H1 (cell line): ENCODE measurements at regions not wholly inside any gene's neighbourhood (a gene's known extent, or its start where the extent isn't known, plus 50 kb on each side); places are given as distances from the start of the nearest gene placed in this dataset.

Source experiments
- CTCF ChIA-PET: fragments of 300-600 bp; sonication (Branson Sonifier 250); formaldehyde crosslinking; loops from one replicate; lab custom pipeline; 2021; ENCODE audit not compliant: partially characterized antibody; lab: Charles Lee
- POLR2A ChIA-PET: fragments of 300-600 bp; sonication (Branson Sonifier 250); formaldehyde crosslinking; loops from one replicate; lab custom pipeline; 2021; ENCODE audit warnings: inconsistent platforms; ENCODE audit not compliant: partially characterized antibody; lab: Charles Lee
- DNase-seq, 2 experiments: peaks; one replicate each; pipeline versions ENCODE4 v3.0.0 to v3.0.0-alpha.2; 2010 to 2022; ENCODE audit warnings: low spot score in 2 of 2, low read depth in 1 of 2, mixed read lengths in 1 of 2
- FAIRE-seq: peaks from 2 replicates; lab custom pipeline; 2011; peaks lifted over from hg19 to GRCh38; lab: Jason Lieb, UNC
- H2AFZ ChIP-seq: 2 replicates; pipeline ENCODE4 v1.8.1; 2012; ENCODE audit warnings: low read length, inconsistent platforms
- H2AK5ac ChIP-seq: 2 replicates; pipeline ENCODE4 v1.6.1; 2013; ENCODE audit warnings: low read depth, low read length
- H2BK120ac ChIP-seq: replicated peaks from 2 replicates; pipeline ENCODE3; 2013; ENCODE audit warnings: low read depth, low read length, inconsistent platforms
- H2BK12ac ChIP-seq: 2 replicates; pipeline ENCODE4 v1.6.1; 2013; ENCODE audit warnings: low read depth, low read length
- H2BK15ac ChIP-seq: 2 replicates; pipeline ENCODE4 v1.6.1; 2013; ENCODE audit warnings: low read length
- H2BK20ac ChIP-seq: 2 replicates; pipeline ENCODE4 v1.6.1; 2013; ENCODE audit warnings: low read length
- H2BK5ac ChIP-seq: 2 replicates; pipeline ENCODE4 v1.6.1; 2013; ENCODE audit warnings: low read depth, low read length
- H3K14ac ChIP-seq: 2 replicates; pipeline ENCODE4 v1.6.1; 2013; ENCODE audit warnings: inconsistent platforms; ENCODE audit not compliant: insufficient read length
- H3K18ac ChIP-seq: 2 replicates; pipeline ENCODE4 v1.6.1; 2013; ENCODE audit warnings: low read length; ENCODE audit errors: extremely low read depth
- H3K23ac ChIP-seq: 2 replicates; pipeline ENCODE4 v1.6.1; 2013; ENCODE audit warnings: inconsistent platforms; ENCODE audit not compliant: insufficient read length
- H3K23me2 ChIP-seq: 2 replicates; pipeline ENCODE4 v1.6.1; 2013; ENCODE audit warnings: low read depth, low read length
- H3K27ac ChIP-seq: 2 replicates; pipeline ENCODE4 v1.6.1; 2011; ENCODE audit warnings: low read depth, low read length, inconsistent platforms
- H3K27me3 ChIP-seq, 4 experiments: replicated peaks in 1 of 4; 1 replicate in 1 of 4; 2 replicates in 3 of 4; pipeline versions ENCODE4 v1.6.1 to v1.8.1; 2011 to 2013; ENCODE audit warnings: low read length in 3 of 4, mild to moderate bottlenecking in 3 of 4, inconsistent platforms in 2 of 4, mixed read lengths in 2 of 4, moderate library complexity in 1 of 4; ENCODE audit not compliant: control insufficient read depth in 3 of 4, insufficient read depth in 3 of 4; ENCODE audit errors: extremely low read depth in 1 of 4
- H3K36me3 ChIP-seq, 4 experiments: 2 replicates each; pipeline versions ENCODE4 v1.6.1 to v1.8.1; 2011 to 2013; ENCODE audit warnings: mild to moderate bottlenecking in 4 of 4, low read length in 3 of 4, moderate library complexity in 2 of 4, control low read depth in 1 of 4, inconsistent platforms in 1 of 4; ENCODE audit not compliant: insufficient read depth in 4 of 4, control insufficient read depth in 2 of 4
- H3K4ac ChIP-seq: replicated peaks from 2 replicates; pipeline ENCODE3; 2013; ENCODE audit warnings: low read length, low read depth, mixed read lengths, inconsistent platforms; ENCODE audit not compliant: insufficient read length
- H3K4me1 ChIP-seq, 4 experiments: replicated peaks in 1 of 4; 1 replicate in 1 of 4; 2 replicates in 3 of 4; pipeline versions ENCODE4 v1.6.1 to v1.8.1; 2011 to 2013; ENCODE audit warnings: low read length in 3 of 4, inconsistent platforms in 2 of 4, mixed read lengths in 1 of 4; ENCODE audit not compliant: insufficient read depth in 4 of 4, control insufficient read depth in 3 of 4
- H3K4me2 ChIP-seq, 2 experiments: 2 replicates each; pipeline versions ENCODE4 v1.6.1 to v1.8.1; 2011 to 2013; ENCODE audit warnings: low read depth in 2 of 2, low read length in 2 of 2, control low read depth in 1 of 2, inconsistent platforms in 1 of 2, mild to moderate bottlenecking in 1 of 2; ENCODE audit not compliant: insufficient read depth in 1 of 2
- H3K4me3 ChIP-seq, 4 experiments: fragments of 200-600, 300-600 bp in 1 of 4; sonication (generic), shearing (Covaris generic), sonication (Bioruptor Twin) in 1 of 4; 2 replicates each; pipeline versions ENCODE4 v1.5.1 to v1.8.1; 2011 to 2016; ENCODE audit warnings: low read length in 4 of 4, low read depth in 3 of 4, control low read depth in 2 of 4, inconsistent platforms in 2 of 4, mild to moderate bottlenecking in 2 of 4, mixed read lengths in 1 of 4, moderate library complexity in 1 of 4; ENCODE audit not compliant: insufficient read depth in 2 of 4; ENCODE audit errors: extremely low read depth in 1 of 4
- H3K56ac ChIP-seq: replicated peaks from 2 replicates; pipeline ENCODE3; 2013; ENCODE audit warnings: low read depth, mild to moderate bottlenecking, mixed read lengths, low read length, inconsistent platforms; ENCODE audit not compliant: insufficient read length
- H3K79me1 ChIP-seq: 2 replicates; pipeline ENCODE4 v1.6.1; 2013; ENCODE audit warnings: low read depth, low read length, control low read depth
- H3K79me2 ChIP-seq, 2 experiments: 2 replicates each; pipeline versions ENCODE4 v1.6.1 to v1.8.1; 2012 to 2013; ENCODE audit warnings: low read length in 2 of 2, mild to moderate bottlenecking in 2 of 2, inconsistent platforms in 1 of 2; ENCODE audit not compliant: insufficient read depth in 2 of 2, control insufficient read depth in 1 of 2
- H3K9ac ChIP-seq, 4 experiments: replicated peaks in 1 of 4; 1 replicate in 1 of 4; 2 replicates in 3 of 4; pipeline versions ENCODE4 v1.6.1 to v1.8.1; 2011 to 2013; ENCODE audit warnings: low read depth in 3 of 4, low read length in 3 of 4, control low read depth in 2 of 4, mild to moderate bottlenecking in 2 of 4, moderate library complexity in 2 of 4, inconsistent platforms in 1 of 4; ENCODE audit errors: extremely low read depth in 1 of 4
- H3K9me3 ChIP-seq, 2 experiments: 2 replicates each; pipeline versions ENCODE4 v1.6.1 to v1.8.1; 2012 to 2013; ENCODE audit warnings: mild to moderate bottlenecking in 2 of 2, moderate library complexity in 2 of 2, control low read depth in 1 of 2, inconsistent platforms in 1 of 2, low read depth in 1 of 2, low read length in 1 of 2, mixed read lengths in 1 of 2; ENCODE audit not compliant: insufficient read depth in 2 of 2
- H4K20me1 ChIP-seq, 2 experiments: replicated peaks in 1 of 2; 2 replicates each; pipeline versions ENCODE3 to v1.8.1; 2011 to 2013; ENCODE audit warnings: inconsistent platforms in 2 of 2, low read length in 2 of 2, mild to moderate bottlenecking in 1 of 2; ENCODE audit not compliant: insufficient read depth in 2 of 2, control insufficient read depth in 1 of 2
- H4K5ac ChIP-seq: 2 replicates; pipeline ENCODE4 v1.6.1; 2013; ENCODE audit warnings: low read length, low read depth, mixed read lengths, inconsistent platforms; ENCODE audit not compliant: insufficient read length
- H4K8ac ChIP-seq: 2 replicates; pipeline ENCODE4 v1.8.0; 2013; ENCODE audit warnings: mild to moderate bottlenecking, moderate library complexity, low read length, inconsistent platforms; ENCODE audit not compliant: insufficient read depth; ENCODE audit errors: extremely low read depth
- H4K91ac ChIP-seq: replicated peaks from 2 replicates; pipeline ENCODE3; 2013; ENCODE audit warnings: low read length, mixed read lengths, inconsistent platforms; ENCODE audit not compliant: insufficient read length
- POLR2A ChIP-seq, 2 experiments: IDR thresholded peaks; 1 replicate in 1 of 2; 2 replicates in 1 of 2; pipeline ENCODE4 v1.6.1; 2011; ENCODE audit warnings: low read depth in 2 of 2, low read length in 2 of 2, mild to moderate bottlenecking in 2 of 2; ENCODE audit errors: control extremely low read depth in 1 of 2
- RAD21 ChIP-seq, 2 experiments: IDR thresholded peaks in 1 of 2; conservative IDR thresholded peaks in 1 of 2; 2 replicates each; pipeline ENCODE4 v1.6.1; 2011; ENCODE audit warnings: low read depth in 2 of 2, low read length in 2 of 2, improper control_type of control experiment in 1 of 2, inconsistent platforms in 1 of 2, mild to moderate bottlenecking in 1 of 2, moderate library complexity in 1 of 2
- RNF2 ChIP-seq: fragments of 200-900, 300-1000 bp; sonication (generic); IDR thresholded peaks from 2 replicates; pipeline ENCODE4 v1.7.1; 2016; ENCODE audit warnings: borderline replicate concordance, low read depth, mild to moderate bottlenecking, antibody characterized with exemption, low read length; ENCODE audit not compliant: poor library complexity, severe bottlenecking; ENCODE audit errors: missing control alignments
- WGBS, 2 experiments: shearing (Covaris generic) in 1 of 2; methylation state at CpG; one replicate each; pipeline versions ENCODE4 v1.1.6 to v1.1.7; 2013 to 2015; ENCODE audit warnings: low lambda C conversion rate in 2 of 2, mixed read lengths in 2 of 2, inconsistent platforms in 1 of 2, low coverage in 1 of 2, missing lambda C conversion rate in 1 of 2; ENCODE audit not compliant: insufficient replicate concordance in 2 of 2, insufficient coverage in 1 of 2, insufficient read length in 1 of 2; ENCODE audit errors: extremely low coverage in 1 of 2, missing lambda C conversion rate in 1 of 2; 5-methylcytosine and 5-hydroxymethylcytosine counted together

- H3K56ac ChIP-seq: no peak overlapping the region
- no peaks in the 10 kb centered on the region for H3K27me3 ChIP-seq
- no peak overlapping the region for H3K4ac ChIP-seq
- no peak overlapping the region for H2BK5ac ChIP-seq
- no peak overlapping the region for H2BK12ac ChIP-seq
- FAIRE-seq (no peak), DNase-seq (no peak)
- no peak overlapping the region for H3K4me3 ChIP-seq
- H4K5ac ChIP-seq: no peak overlapping the region
- H2AFZ ChIP-seq: 0 out of 2 replicates have a peak overlapping the region, but pooled peaks have one; percentile 13
- TF ChIP-seq POLR2A (IDR thresholded peaks at IDR 0.05; ENCODE audit: control extremely low read depth in 1 of 2, low read depth in 2 of 2, low read length in 2 of 2) (no peak), RNF2 (no peak), RAD21 (IDR thresholded peaks at IDR 0.05 in 1 of 2, conservative IDR thresholded peaks at IDR 0.05 in 1 of 2; ENCODE audit: low read depth in 2 of 2, low read length in 2 of 2) (no peak)
- H3K23me2 ChIP-seq: no peaks in the 10 kb centered on the region
- H4K8ac ChIP-seq: no peak overlapping the region
- ChIA-PET POLR2A (no interaction called here), CTCF (no interaction called here)
- no peak overlapping the region for H3K27ac ChIP-seq
- no peaks in the 10 kb centered on the region for H3K36me3 ChIP-seq
- no peak overlapping the region for H2BK15ac ChIP-seq
- 95% methylated on average over 6 of the region's 6 CpGs; no CpG with 5 or more reads in 1 of the 2 experiments for WGBS, 2 experiments
- no peak overlapping the region for H3K18ac ChIP-seq
- no peak overlapping the region for H2AK5ac ChIP-seq
- no peak overlapping the region for H4K91ac ChIP-seq
- H3K79me1 ChIP-seq: no peaks in the 10 kb centered on the region
- no peak overlapping the region for H3K9ac ChIP-seq
- H2BK120ac ChIP-seq: no peak overlapping the region
- H2BK20ac ChIP-seq: no peak overlapping the region
- H3K23ac ChIP-seq: no peak overlapping the region
- H3K14ac ChIP-seq: no peak overlapping the region
- H3K79me2 ChIP-seq: no peaks in the 10 kb centered on the region
- H3K4me2 ChIP-seq: no peak overlapping the region
- no peaks in the 10 kb centered on the region for H4K20me1 ChIP-seq
- no peaks in the 10 kb centered on the region for H3K4me1 ChIP-seq
- peaks cover 2 to 4% of the 10 kb centered on the region in 2 experiments; a peak in 1 of 4 replicates for H3K9me3 ChIP-seq
Observed at GRCh38 chr13:85638265-85638664, 161.0 kb downstream of the SLITRK6 start.
